ENCODE measurements at regions not wholly inside any gene's neighbourhood (a gene's known extent, or its start where the extent isn't known, plus 50 kb on each side); places are given as distances from the start of the nearest gene placed in this dataset.

- TF ChIP-seq FOXM1 (IDR thresholded peaks at IDR 0.05; ENCODE audit: borderline replicate concordance) (no peak), SUZ12 (IDR thresholded peaks at IDR 0.05) (no peak), FOXA1 (IDR thresholded peaks at IDR 0.05) (no peak), FOXK2 (IDR thresholded peaks at IDR 0.05) (no peak), ZNF384 (IDR thresholded peaks at IDR 0.05) (no peak), SP1 (IDR thresholded peaks at IDR 0.05) (no peak)
- TF ChIP-seq, protein P1, sequence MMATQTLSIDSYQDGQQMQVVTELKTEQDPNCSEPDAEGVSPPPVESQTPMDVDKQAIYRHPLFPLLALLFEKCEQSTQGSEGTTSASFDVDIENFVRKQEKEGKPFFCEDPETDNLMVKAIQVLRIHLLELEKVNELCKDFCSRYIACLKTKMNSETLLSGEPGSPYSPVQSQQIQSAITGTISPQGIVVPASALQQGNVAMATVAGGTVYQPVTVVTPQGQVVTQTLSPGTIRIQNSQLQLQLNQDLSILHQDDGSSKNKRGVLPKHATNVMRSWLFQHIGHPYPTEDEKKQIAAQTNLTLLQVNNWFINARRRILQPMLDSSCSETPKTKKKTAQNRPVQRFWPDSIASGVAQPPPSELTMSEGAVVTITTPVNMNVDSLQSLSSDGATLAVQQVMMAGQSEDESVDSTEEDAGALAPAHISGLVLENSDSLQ (IDR thresholded peaks at IDR 0.05) = no peak
These were observed 2758.2 kb downstream of the PCDH9 start for GRCh38 chr13:64471916-64472315.

Data from HEK293T (cell line).